HEK293 (cell line): ENCODE measurements at regions not wholly inside any gene's neighbourhood (a gene's known extent, or its start where the extent isn't known, plus 50 kb on each side); places are given as distances from the start of the nearest gene placed in this dataset.

Experiments used
- CTCF ChIA-PET: fragments of 350-600 bp; formaldehyde crosslinking; extraction: SDS; loops from one replicate; lab custom pipeline; 2021; ENCODE audit warnings: antibody characterized with exemption; lab: Yijun Ruan, JAX
- POLR2A ChIA-PET: fragments of 300-600 bp; formaldehyde crosslinking; extraction: SDS; loops from one replicate; lab custom pipeline; 2020; ENCODE audit warnings: antibody characterized with exemption, inconsistent platforms; lab: Yijun Ruan, JAX
- H3K27ac ChIP-seq: fragments of 200-500 bp; sonication (Bioruptor generic); 2 replicates; pipeline ENCODE4 v1.5.1; 2014; ENCODE audit warnings: low read depth, low read length, control low read depth, inconsistent platforms; ENCODE audit errors: extremely low read depth
- H3K36me3 ChIP-seq, 2 experiments: fragments of 200-500 bp in 1 of 2; sonication (Bioruptor generic) in 1 of 2; 1 replicate in 1 of 2; 2 replicates in 1 of 2; pipeline ENCODE4 v1.5.1; 2014 to 2017; ENCODE audit warnings: inconsistent platforms in 2 of 2, low read length in 2 of 2; ENCODE audit not compliant: control insufficient read depth in 2 of 2, insufficient read depth in 1 of 2
- H3K4me1 ChIP-seq: fragments of 200-500 bp; sonication (Bioruptor generic); 2 replicates; pipeline ENCODE4 v1.5.1; 2014; ENCODE audit warnings: mild to moderate bottlenecking, low read length, inconsistent platforms; ENCODE audit not compliant: control insufficient read depth, insufficient read depth
- H3K4me3 ChIP-seq: 2 replicates; pipeline ENCODE4 v1.5.1; 2011; ENCODE audit warnings: low read depth, mild to moderate bottlenecking, control low read depth, low read length, moderate library complexity
- H3K9me3 ChIP-seq: fragments of 200-500 bp; sonication (Bioruptor generic); 2 replicates; pipeline ENCODE4 v1.5.1; 2014; ENCODE audit warnings: low read depth, low read length, inconsistent platforms; ENCODE audit not compliant: control insufficient read depth, insufficient read depth
- BCL11B ChIP-seq: fragments of 450-650 bp; formaldehyde crosslinking; IDR thresholded peaks from 2 replicates; pipeline ENCODE4 v1.5.1; 2016; ENCODE audit warnings: low read depth, missing biosample characterization, missing genetic modification characterization
- TRIM28 ChIP-seq: IDR thresholded peaks from 2 replicates; pipeline ENCODE4 v1.6.1; 2011; ENCODE audit warnings: low read length, control low read depth, borderline replicate concordance
- ZEB2 ChIP-seq: fragments of 450-650 bp; formaldehyde crosslinking; IDR thresholded peaks from 2 replicates; pipeline ENCODE4 v1.5.1; 2016; ENCODE audit warnings: missing biosample characterization, missing genetic modification characterization
- ZFHX2 ChIP-seq: fragments of 450-650 bp; formaldehyde crosslinking; conservative IDR thresholded peaks from 2 replicates; pipeline ENCODE4 v1.5.1; 2016; ENCODE audit warnings: missing biosample characterization, missing genetic modification characterization
- ZNF202 ChIP-seq: fragments of 450-650 bp; formaldehyde crosslinking; IDR thresholded peaks from 2 replicates; pipeline ENCODE4 v1.5.1; 2016; ENCODE audit warnings: missing biosample characterization, missing genetic modification characterization, borderline replicate concordance
- ZNF248 ChIP-seq: fragments of 450-650 bp; formaldehyde crosslinking; IDR thresholded peaks from 2 replicates; pipeline ENCODE4 v1.5.1; 2017; ENCODE audit warnings: missing biosample characterization, missing genetic modification characterization
- ZNF302 ChIP-seq: fragments of 450-650 bp; formaldehyde crosslinking; IDR thresholded peaks from 2 replicates; pipeline ENCODE4 v1.5.1; 2016; ENCODE audit warnings: missing biosample characterization, missing genetic modification characterization, low read depth
- ZNF341 ChIP-seq: fragments of 450-650 bp; formaldehyde crosslinking; IDR thresholded peaks from 2 replicates; pipeline ENCODE4; 2016; ENCODE audit warnings: low read depth, missing biosample characterization, missing genetic modification characterization
- ZNF394 ChIP-seq: fragments of 450-650 bp; formaldehyde crosslinking; IDR thresholded peaks from 2 replicates; pipeline ENCODE4 v1.5.1; 2016; ENCODE audit warnings: missing biosample characterization, missing genetic modification characterization, mild to moderate bottlenecking, moderate library complexity, borderline replicate concordance
- ZNF48 ChIP-seq: fragments of 450-650 bp; formaldehyde crosslinking; IDR thresholded peaks from 2 replicates; pipeline ENCODE4 v1.5.1; 2016; ENCODE audit warnings: missing biosample characterization, missing genetic modification characterization
- ZNF501 ChIP-seq: fragments of 450-650 bp; formaldehyde crosslinking; IDR thresholded peaks from 2 replicates; pipeline ENCODE4 v1.5.1; 2016; ENCODE audit warnings: missing biosample characterization, missing genetic modification characterization
- ZNF571 ChIP-seq: fragments of 450-650 bp; formaldehyde crosslinking; IDR thresholded peaks from 2 replicates; pipeline ENCODE4 v1.5.0; 2017; ENCODE audit warnings: missing biosample characterization, missing genetic modification characterization
- ZNF624 ChIP-seq: fragments of 450-650 bp; formaldehyde crosslinking; IDR thresholded peaks from 2 replicates; pipeline ENCODE4 v1.5.1; 2017; ENCODE audit warnings: missing biosample characterization, missing genetic modification characterization
- ZNF747 ChIP-seq: fragments of 450-650 bp; formaldehyde crosslinking; IDR thresholded peaks from 2 replicates; pipeline ENCODE4 v1.5.1; 2016; ENCODE audit warnings: missing biosample characterization, missing genetic modification characterization
- ZNF791 ChIP-seq: fragments of 450-650 bp; formaldehyde crosslinking; IDR thresholded peaks from 2 replicates; pipeline ENCODE4 v1.5.1; 2016; ENCODE audit warnings: missing biosample characterization, missing genetic modification characterization
- TF ChIP-seq, protein P1 (sequence below): fragments of 450-650 bp; formaldehyde crosslinking; IDR thresholded peaks from 2 replicates; pipeline ENCODE4 v1.5.1; 2017; ENCODE audit warnings: missing biosample characterization, missing genetic modification characterization
- TF ChIP-seq, protein P2 (sequence below): fragments of 450-650 bp; formaldehyde crosslinking; IDR thresholded peaks from 2 replicates; pipeline ENCODE4 v1.5.1; 2016; ENCODE audit warnings: missing biosample characterization, missing genetic modification characterization
- TF ChIP-seq, protein P3 (sequence below): fragments of 450-650 bp; formaldehyde crosslinking; IDR thresholded peaks from 2 replicates; pipeline ENCODE4 v1.5.1; 2016; ENCODE audit warnings: missing biosample characterization, missing genetic modification characterization, borderline replicate concordance
- TF ChIP-seq, protein P4 (sequence below): fragments of 450-650 bp; formaldehyde crosslinking; IDR thresholded peaks from 2 replicates; pipeline ENCODE4 v1.5.1; 2017; ENCODE audit warnings: missing biosample characterization, missing genetic modification characterization
- TF ChIP-seq, protein P5 (sequence below): fragments of 450-650 bp; formaldehyde crosslinking; IDR thresholded peaks from 2 replicates; pipeline ENCODE4 v1.5.1; 2016; ENCODE audit warnings: missing biosample characterization, missing genetic modification characterization
- TF ChIP-seq, protein P6 (sequence below): sonication (generic); formaldehyde crosslinking; IDR thresholded peaks from 2 replicates; pipeline ENCODE4 v1.8.1; 2022; ENCODE audit warnings: mild to moderate bottlenecking, moderate library complexity, missing genetic modification reagents

DNA sequence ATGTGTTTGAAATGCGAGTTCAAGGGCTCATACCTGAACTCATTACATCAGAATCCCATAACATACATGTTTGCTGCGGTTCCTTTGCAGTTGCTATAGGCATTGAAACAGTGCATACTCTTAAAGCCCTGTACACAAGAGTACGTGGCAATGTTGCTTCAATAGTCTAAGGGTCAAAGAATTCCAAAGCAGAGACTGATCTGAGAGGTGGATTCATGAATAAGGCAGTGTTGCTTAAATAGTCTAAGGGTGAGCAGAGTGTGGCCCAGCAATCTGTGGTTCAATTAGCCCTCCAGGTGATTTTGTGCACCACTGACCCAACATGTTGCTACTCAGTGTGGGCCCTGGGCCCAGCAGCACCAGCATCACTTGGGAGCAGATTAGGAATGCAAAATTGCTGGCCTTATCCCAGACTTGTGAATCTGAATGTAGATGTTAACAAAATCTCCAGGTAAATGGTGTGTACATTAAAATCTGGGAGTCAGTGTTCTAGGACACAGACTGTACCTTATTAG is 314.7 kb upstream of the UMPS start (continued):
- TF ChIP-seq, protein P1, sequence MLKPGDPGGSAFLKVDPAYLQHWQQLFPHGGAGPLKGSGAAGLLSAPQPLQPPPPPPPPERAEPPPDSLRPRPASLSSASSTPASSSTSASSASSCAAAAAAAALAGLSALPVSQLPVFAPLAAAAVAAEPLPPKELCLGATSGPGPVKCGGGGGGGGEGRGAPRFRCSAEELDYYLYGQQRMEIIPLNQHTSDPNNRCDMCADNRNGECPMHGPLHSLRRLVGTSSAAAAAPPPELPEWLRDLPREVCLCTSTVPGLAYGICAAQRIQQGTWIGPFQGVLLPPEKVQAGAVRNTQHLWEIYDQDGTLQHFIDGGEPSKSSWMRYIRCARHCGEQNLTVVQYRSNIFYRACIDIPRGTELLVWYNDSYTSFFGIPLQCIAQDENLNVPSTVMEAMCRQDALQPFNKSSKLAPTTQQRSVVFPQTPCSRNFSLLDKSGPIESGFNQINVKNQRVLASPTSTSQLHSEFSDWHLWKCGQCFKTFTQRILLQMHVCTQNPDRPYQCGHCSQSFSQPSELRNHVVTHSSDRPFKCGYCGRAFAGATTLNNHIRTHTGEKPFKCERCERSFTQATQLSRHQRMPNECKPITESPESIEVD (tag by site-specific recombination): no peak
- TF ChIP-seq ZNF791 (no peak), ZNF501 (tag by site-specific recombination) (no peak), ZNF302 (no peak), ZFHX2 (tag by site-specific recombination) (no peak), ZNF624 (no peak), ZNF747 (tag by site-specific recombination) (no peak), ZEB2 (tag by site-specific recombination) (no peak), TRIM28 (no peak)
- TF ChIP-seq, protein P2, sequence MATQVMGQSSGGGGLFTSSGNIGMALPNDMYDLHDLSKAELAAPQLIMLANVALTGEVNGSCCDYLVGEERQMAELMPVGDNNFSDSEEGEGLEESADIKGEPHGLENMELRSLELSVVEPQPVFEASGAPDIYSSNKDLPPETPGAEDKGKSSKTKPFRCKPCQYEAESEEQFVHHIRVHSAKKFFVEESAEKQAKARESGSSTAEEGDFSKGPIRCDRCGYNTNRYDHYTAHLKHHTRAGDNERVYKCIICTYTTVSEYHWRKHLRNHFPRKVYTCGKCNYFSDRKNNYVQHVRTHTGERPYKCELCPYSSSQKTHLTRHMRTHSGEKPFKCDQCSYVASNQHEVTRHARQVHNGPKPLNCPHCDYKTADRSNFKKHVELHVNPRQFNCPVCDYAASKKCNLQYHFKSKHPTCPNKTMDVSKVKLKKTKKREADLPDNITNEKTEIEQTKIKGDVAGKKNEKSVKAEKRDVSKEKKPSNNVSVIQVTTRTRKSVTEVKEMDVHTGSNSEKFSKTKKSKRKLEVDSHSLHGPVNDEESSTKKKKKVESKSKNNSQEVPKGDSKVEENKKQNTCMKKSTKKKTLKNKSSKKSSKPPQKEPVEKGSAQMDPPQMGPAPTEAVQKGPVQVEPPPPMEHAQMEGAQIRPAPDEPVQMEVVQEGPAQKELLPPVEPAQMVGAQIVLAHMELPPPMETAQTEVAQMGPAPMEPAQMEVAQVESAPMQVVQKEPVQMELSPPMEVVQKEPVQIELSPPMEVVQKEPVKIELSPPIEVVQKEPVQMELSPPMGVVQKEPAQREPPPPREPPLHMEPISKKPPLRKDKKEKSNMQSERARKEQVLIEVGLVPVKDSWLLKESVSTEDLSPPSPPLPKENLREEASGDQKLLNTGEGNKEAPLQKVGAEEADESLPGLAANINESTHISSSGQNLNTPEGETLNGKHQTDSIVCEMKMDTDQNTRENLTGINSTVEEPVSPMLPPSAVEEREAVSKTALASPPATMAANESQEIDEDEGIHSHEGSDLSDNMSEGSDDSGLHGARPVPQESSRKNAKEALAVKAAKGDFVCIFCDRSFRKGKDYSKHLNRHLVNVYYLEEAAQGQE (tag by site-specific recombination): no peak
- TF ChIP-seq, protein P3, sequence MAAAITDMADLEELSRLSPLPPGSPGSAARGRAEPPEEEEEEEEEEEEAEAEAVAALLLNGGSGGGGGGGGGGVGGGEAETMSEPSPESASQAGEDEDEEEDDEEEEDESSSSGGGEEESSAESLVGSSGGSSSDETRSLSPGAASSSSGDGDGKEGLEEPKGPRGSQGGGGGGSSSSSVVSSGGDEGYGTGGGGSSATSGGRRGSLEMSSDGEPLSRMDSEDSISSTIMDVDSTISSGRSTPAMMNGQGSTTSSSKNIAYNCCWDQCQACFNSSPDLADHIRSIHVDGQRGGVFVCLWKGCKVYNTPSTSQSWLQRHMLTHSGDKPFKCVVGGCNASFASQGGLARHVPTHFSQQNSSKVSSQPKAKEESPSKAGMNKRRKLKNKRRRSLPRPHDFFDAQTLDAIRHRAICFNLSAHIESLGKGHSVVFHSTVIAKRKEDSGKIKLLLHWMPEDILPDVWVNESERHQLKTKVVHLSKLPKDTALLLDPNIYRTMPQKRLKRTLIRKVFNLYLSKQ (tag by site-specific recombination): no peak

DNA sequence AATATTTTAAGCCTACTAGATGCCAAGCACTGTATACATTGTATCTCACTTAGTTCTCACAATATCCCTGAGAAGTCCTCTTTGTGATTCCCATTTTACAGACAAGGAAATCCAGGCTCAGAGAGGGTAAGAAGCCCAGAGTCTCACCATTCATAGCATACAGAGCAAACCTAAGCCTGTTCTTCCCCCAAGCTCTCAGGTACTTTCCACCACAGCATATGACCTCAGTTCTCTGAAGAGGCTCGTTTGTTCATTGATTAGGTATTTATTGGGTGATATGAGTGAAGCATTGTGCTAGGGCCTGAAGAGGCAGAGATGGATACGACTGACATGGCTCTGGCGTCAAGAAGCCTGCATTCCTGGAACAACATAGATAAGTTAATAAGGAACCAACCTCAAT is 310.9 kb upstream of the UMPS start:
- no peak for TF ChIP-seq ZNF248
- TF ChIP-seq ZNF341 (tag by site-specific recombination): no peak
- TF ChIP-seq ZNF571 (tag by site-specific recombination): no peak
- no peak for TF ChIP-seq ZNF501 (tag by site-specific recombination)
- TF ChIP-seq, protein P4, sequence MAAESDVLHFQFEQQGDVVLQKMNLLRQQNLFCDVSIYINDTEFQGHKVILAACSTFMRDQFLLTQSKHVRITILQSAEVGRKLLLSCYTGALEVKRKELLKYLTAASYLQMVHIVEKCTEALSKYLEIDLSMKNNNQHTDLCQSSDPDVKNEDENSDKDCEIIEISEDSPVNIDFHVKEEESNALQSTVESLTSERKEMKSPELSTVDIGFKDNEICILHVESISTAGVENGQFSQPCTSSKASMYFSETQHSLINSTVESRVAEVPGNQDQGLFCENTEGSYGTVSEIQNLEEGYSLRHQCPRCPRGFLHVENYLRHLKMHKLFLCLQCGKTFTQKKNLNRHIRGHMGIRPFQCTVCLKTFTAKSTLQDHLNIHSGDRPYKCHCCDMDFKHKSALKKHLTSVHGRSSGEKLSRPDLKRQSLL (tag by site-specific recombination): no peak
- TF ChIP-seq, protein P5, sequence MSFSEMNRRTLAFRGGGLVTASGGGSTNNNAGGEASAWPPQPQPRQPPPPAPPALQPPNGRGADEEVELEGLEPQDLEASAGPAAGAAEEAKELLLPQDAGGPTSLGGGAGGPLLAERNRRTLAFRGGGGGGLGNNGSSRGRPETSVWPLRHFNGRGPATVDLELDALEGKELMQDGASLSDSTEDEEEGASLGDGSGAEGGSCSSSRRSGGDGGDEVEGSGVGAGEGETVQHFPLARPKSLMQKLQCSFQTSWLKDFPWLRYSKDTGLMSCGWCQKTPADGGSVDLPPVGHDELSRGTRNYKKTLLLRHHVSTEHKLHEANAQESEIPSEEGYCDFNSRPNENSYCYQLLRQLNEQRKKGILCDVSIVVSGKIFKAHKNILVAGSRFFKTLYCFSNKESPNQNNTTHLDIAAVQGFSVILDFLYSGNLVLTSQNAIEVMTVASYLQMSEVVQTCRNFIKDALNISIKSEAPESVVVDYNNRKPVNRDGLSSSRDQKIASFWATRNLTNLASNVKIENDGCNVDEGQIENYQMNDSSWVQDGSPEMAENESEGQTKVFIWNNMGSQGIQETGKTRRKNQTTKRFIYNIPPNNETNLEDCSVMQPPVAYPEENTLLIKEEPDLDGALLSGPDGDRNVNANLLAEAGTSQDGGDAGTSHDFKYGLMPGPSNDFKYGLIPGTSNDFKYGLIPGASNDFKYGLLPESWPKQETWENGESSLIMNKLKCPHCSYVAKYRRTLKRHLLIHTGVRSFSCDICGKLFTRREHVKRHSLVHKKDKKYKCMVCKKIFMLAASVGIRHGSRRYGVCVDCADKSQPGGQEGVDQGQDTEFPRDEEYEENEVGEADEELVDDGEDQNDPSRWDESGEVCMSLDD: no peak
- TF ChIP-seq ZNF48: no peak
- no peak for TF ChIP-seq BCL11B (tag by site-specific recombination)
- TF ChIP-seq, protein P3 (tag by site-specific recombination): no peak
- no peak for TF ChIP-seq ZNF791
- no peak for TF ChIP-seq ZNF202 (tag by site-specific recombination)
- TF ChIP-seq, protein P6, sequence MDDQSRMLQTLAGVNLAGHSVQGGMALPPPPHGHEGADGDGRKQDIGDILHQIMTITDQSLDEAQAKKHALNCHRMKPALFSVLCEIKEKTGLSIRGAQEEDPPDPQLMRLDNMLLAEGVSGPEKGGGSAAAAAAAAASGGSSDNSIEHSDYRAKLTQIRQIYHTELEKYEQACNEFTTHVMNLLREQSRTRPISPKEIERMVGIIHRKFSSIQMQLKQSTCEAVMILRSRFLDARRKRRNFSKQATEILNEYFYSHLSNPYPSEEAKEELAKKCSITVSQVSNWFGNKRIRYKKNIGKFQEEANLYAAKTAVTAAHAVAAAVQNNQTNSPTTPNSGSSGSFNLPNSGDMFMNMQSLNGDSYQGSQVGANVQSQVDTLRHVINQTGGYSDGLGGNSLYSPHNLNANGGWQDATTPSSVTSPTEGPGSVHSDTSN: no peak
- TF ChIP-seq ZNF394: no peak
- TF ChIP-seq, all 188 proteins: peak for 0
- ChIA-PET POLR2A (no interaction called here), CTCF (no interaction called here)
- Histone ChIP-seq H3K4me1 (no peaks in the 10 kb centered on the region), H3K4me3 (no peak overlapping the region), H3K27ac (no peak overlapping the region), H3K9me3 (no peaks in the 10 kb centered on the region), H3K36me3 (no peaks in the 10 kb centered on the region)
